ENCODE measurements at regions not wholly inside any gene's neighbourhood (a gene's known extent, or its start where the extent isn't known, plus 50 kb on each side); places are given as distances from the start of the nearest gene placed in this dataset.

DNA sequence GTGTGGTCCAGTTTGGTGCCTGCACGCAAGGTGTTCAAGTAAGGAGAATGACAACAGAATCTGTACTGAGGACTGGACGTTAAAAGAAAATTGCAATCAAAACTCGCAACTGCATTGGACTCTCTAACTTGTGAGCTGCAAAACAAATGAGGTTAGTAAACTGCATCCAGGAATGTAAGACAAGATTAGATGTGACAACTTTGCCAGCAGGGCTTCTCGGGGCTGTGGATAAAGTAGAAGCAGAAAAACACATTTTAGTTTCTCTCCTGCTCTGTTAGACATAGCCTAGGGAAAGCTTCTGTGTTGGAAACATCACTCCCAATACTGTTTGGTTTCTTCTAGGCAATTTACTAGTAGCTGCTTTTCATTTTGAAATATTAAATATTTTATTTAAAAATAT lies 338.2 kb upstream of the NAV3 start:
- DNase-seq (ENCODE audit: low spot score) = no peak

DNA sequence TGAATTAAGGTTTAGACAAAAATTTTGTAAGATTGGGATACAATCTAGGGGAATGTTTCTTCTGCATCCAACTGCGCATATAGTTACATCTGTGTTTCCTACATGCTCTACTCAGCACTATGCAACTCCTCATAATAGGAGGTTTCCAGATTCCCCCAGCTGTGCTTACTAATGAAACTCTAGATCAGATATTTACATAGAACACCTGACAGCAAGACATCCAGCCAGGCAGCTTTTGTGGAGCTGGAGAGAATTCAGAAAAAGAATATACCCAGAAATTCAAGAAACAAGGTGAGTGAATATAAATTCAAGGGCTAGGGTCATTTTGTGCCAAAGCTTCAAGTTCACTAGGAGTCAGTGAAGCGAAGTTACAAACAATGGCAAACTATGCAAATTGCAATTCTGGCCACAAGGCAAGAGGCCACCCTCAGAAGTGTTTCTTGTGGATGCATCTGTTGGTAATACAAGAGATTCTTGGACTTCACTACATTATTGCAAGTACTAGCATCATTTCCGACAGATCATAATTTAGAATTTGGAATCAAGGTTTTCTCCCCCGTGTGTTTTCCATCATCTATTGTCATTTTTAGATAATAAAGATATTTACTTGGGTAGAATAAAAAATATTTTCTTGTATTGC lies 341.2 kb upstream of the NAV3 start:
- no peak for DNase-seq (ENCODE audit: low spot score)

DNA sequence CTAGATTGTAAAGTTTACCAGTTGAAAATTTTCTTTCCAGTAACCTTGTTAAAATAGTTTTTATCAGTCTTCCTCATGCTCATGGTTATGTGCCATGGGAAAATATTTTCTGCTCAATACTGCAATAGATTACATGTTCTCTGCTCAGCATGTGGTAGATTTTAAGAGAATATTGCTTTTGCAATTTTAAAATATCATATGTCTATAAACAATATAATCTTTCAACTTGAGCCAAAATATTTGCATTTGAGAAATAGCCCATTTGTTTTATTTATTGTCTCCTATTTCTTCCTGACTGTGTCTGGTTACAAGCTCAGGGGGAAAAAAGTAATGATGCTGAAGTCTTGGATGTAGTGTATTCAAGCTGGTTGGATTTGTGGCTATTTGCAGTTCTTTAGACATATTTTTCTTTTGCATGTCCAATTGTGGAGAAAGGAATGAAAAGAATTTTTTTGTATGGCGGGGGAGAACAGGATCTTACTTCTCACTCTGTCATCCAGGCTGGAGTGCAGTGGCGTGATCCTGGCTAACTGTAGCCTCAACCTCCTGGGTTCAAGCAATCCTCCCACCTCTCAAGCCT lies 342.6 kb upstream of the NAV3 start:
- peak; percentile 68 for DNase-seq (ENCODE audit: low spot score)

DNA sequence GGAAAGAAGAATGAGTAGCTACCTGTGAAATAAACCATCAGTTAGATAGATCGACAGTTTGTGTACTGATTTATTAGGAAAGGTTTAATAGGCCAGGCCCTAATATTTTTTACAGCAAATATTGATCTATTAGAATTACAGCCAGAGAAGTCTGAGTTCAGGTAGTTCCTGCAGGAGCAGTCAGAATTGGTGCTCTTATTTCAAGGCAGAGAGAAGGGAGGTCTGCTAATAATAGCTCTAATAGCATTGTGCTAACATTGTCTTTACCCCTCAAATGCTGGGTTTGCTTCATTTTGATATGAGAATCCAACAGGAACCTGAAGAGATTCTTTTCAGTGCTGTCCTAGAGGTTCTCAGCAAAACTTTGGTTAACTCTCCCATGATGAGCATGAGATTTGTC lies 343.8 kb upstream of the NAV3 start:
- DNase-seq (ENCODE audit: low spot score) = no peak

DNA sequence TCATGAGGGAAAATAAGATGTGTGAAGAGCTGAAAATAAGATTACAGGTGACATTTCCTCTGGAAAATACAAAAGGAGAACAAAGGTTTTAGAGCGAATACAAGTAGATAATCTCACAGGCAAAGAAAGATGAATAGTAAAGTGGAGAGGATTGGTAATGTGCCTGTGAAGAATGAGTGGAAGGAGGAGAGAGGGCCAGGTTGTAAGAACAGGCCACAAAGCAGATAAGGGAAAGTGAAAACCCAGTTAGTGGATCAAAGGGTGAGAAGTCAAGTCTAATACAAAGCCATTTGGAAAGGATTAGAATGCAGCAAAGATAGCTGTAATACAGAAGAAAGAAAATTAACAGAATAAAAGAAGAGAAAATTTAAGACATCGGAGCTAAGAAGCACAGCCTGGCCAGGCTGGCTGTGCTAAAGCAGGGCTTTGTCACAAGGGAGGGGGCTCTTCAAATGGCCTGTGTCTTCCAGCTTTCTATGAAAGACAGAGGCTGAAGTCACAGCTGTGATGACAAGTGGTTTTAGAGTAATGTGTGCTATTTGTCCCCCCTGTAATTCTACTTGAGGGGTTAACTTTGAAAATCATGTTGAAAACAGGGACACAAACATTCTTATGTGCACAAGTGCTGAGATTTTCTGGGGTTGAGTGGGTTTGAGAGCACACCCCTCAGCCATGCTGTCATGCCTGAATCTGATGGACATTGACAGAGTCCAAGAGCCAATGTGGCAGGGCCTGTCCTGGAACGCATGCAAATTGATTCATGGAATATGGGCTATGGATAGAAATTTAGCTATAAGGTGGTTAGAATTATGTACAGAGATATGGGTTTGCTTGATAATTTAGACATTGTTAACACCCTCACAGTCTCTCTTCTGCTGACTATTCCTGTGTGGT lies 344.5 kb upstream of the NAV3 start:
- DNase-seq (ENCODE audit: low spot score) = no peak

DNA sequence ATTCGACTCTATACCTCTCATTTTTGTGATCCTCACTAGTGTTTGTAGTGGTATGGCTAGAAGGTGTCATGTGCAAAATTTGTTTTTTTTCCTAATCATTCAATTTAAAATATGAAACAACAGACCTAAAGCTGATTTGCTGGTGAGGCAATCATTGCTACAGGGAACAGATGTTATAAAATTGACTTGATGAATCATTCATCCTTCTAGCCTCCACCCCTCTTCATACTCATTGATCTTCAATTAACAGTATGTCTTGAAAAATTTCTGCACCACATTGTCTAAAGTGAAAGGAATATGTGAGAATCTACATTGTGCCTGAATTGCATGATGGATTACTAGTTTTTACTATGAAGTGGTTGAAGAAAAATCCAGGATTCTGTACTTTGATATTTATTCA lies 349.0 kb upstream of the NAV3 start:
- peak; percentile 15 for DNase-seq (ENCODE audit: low spot score)

DNA sequence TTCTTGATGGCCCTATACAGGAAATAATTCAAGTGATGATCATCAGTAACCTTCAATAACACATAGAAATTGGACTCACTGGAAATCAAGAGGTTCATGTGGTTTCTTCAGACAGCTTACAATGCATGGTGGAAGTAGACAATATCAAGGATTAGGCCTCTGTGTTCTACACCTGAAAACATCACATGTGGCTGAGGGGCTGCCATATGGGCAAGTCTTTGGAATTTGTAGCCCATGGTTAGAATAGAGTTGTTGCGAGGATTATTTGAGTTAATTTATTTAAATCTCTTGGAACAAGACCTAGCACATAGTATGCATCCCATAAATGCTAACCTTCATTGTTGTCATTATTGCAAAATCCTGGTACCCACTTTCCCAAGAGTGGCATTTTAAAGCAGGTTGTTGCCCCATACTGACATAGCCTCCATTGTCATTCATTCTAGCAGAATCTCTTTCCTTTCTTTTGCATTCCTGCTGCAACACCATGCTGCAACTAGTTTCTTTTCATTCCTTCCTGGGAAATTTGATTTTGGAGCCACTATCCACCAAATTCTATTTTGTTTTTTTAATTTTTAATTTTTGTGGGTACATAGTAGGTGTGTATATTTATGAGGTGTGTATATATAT lies 352.7 kb upstream of the NAV3 start:
- no peak for DNase-seq (ENCODE audit: low spot score)

DNA sequence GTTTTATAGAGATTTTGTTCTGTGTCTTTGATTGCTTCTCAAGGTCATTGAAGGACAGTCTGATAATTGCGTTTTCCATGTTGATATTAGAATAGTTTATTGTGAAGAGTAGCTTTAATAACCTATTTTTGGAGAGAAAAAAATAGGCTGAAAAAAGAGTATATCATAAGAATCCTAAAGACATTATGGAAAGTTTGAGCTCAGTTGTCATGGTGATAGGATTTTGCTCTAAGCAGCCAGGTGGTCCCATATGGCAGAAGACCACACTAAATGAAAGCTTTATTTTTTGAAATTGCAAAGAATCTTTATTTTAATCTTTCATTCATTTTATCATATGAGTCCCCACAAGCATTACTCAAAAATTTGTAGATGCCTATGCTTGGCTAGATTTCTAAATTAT lies 358.9 kb upstream of the NAV3 start:
- no peak for DNase-seq (ENCODE audit: low spot score)

DNA sequence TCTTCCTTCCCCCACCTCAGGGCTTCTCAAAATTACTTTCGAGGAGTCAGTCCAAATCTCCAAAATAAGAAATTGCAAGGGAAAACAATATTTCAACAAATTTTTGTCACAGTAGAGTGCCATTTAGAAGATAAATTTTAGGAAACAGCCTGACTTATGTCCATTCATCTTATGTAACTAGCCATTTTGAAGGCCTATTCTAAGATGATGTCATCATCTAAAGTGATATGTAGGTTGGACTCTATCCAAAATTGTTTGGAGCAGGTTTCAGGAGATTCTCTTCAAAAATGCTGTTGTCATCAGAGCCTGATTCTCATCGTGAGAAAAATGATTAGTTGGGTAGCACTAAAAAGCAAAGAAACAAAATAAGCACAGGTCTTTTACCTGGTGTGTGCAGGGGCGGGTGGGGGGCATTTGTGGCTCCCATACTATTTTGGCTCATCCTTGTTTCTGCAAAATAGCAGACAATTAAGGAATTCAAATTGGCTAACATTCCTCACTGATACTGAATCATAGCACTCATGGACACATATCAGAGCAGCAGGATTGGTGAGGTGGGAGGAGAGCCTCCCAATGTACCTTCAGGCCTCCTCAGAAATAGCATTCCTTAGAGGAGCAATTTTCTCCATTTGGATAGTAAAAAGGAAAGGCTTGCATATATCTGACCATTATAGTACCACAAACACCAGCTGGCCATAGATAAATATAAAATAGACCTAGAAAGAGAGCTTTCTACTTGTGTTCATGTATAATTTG lies 360.9 kb upstream of the NAV3 start:
- DNase-seq (ENCODE audit: low spot score) = no peak

DNA sequence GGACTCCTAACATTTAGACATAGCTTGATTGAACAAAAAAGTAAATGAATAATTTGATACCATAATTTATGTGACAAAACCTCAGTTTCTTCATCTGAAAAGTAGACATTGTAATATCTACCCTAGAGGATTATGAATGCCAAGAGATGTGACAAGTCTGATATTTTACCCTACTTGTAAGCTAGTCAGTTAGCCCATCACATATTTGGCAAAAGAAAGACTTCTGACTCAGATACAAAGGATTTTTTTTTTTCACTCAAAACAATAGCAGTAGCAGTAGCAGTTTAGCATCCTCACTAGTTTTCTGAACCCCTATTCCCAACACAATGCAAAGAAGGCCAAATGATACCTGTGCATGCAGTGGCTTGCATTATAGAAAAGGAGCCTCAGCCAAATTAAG lies 377.3 kb upstream of the E2F7 start:
- DNase-seq (ENCODE audit: low spot score) = peak; percentile 23

DNA sequence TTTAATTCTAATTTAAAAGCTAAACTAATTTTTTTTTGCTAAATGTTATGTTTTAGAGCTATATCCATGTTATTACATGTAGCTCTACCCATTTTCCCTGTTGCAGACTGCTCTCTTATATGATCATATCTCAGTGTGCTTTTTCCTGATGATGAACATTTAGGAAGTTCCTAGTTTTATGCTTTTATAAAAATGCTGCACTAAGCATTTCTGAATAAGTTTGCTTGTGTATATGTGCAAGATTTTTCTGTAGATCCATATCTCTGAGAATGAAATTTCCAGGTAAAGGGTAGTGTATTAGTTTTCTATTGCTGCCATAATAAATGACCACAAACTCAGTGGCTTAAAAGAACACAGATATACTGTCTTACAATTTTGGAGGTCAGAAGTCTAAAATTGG lies 374.4 kb upstream of the E2F7 start:
- no peak for DNase-seq (ENCODE audit: low spot score)

DNA sequence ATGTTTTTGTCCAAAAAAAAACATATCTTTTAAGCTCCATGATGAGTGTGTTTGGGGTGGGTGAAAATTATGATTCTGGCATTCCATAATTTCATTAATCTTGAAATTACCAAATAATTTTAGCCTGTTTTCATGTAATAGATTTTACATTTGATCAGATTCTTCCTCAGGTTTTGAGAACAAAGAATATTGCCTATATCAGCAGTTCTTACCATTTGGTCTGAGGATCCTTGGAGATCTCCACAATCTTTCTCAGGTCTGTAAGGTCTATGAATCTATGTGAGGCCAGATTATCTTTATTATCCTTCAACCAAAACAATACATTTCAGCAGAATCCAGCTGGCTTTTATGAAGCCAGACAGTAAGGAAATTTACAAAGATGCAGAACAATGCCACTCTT lies 373.3 kb upstream of the E2F7 start:
- no peak for DNase-seq (ENCODE audit: low spot score)

DNA sequence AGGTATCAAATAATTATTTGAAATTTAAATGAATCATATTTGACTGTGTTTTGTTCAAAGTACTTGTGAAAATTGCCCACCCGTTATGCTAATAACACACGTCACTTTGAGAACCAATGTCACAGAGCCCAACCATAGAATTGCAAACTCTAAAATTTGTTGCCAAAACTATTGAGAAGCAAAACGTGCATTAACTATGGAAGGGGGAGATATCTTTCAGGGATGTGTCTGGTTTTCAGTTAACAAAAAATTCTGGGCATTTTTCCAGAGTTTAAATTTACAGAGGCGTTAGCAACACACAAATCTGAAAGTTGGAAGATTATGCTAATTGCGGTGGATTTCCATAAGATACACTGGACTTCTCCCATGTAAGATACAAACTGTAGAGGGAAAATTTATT lies 371.8 kb upstream of the E2F7 start:
- no peak for DNase-seq (ENCODE audit: low spot score)

DNA sequence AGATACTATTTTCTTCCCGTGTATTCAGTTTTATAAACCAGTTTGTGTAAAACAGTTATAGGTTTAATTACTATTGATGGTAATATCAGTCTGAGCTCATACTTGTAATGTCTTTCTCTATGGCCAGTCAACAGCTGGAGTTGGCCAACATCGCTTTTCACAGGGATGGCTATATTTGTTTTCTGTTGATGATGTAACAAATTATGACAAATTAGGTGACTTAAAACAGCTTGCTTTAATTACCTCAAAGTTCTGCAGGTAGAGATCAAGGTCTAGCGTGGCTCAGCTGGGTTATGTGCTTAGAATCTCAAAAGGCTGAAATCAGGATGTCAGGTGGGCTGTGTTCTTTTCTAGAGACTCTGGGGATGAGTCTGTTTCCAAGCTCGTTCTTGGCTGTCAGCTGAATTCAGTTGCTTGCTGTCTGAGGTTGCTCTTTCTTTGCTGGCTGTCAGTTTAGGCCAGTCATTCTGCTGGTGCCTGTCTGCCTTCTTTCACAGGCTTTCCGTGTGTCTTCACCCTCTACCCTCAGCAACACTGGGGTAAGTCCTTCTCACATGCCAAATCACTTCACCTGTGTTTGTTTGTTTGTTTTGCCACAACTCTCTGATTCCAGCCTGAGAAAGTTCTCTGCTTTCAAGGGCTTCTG lies 370.2 kb upstream of the E2F7 start:
- DNase-seq (ENCODE audit: low spot score) = no peak

DNA sequence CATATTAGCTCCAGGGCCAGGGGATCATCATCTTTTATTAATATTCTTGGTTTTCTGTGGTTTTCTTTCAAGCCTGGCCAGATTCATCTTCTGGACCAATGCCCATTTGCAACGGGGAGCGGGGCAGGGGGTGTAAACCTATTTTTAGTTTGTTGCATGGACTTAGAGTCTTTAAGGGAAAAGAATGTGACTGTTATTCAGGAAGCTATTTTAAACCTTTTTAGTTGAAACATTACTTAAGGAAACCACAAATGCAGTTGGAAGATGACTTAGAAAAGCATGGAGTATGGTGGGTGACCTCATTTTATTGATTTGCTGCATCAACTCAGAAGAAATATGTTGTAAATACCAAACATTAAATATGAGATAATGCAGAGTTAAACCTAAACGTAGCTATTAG lies 368.4 kb upstream of the E2F7 start:
- DNase-seq (ENCODE audit: low spot score) = peak; percentile 22

DNA sequence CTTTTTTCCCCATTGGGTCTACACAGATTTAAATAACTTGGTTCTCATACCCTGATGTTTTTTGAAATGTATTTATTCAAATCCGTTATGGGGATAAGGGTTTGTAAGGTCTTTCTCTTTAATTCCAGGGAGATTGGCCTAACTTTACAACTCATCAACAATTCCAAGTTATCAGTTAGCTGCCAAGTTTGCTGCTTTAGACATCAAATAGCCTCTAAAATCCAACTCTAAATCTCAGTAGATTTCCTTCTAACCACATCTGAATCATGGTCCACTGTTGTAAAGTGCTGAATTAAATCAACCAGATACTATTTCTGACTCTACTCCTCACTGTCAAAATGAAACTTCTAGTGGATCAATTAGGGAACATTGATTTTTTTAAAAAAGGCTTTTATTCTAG lies 364.1 kb upstream of the E2F7 start:
- no peak for DNase-seq (ENCODE audit: low spot score)

DNA sequence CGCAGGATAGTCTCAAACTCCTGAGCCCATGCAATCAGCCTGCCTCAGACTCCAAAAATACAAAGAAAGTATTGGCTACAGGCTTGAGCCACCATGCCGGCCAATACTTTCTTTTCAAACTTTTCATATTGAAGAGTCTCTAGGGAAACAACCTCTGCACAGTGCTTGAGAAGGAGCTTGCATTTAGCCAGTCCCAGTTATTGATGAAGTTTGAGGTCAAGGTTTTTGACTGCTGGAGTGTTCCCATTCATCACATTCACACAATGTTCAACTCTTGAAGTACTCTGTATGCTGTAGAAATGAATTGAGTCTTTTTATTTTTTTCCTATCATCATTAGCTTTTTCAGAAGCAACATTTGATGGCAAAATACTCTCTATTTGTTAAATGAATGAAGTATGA lies 355.8 kb upstream of the E2F7 start:
- DNase-seq (ENCODE audit: low spot score) = no peak

DNA sequence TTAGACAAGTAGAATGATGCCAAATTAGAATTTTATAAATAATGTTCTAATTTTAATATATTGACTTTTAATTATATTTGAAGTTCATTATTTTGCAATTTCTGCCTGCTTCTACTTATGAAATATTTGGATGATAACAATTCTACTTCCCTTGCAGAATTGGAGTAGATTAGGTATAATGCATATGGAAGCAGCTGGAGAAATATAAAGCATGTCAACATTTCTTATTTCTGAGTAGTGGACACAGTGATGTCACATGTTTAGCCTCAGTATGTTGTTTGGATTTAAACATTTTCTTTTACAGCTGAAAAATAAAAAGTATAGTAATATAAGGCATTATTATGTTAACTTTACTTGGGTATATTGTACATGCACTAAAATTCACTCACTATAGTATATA lies 344.2 kb upstream of the E2F7 start:
- no peak for DNase-seq (ENCODE audit: low spot score)

DNA sequence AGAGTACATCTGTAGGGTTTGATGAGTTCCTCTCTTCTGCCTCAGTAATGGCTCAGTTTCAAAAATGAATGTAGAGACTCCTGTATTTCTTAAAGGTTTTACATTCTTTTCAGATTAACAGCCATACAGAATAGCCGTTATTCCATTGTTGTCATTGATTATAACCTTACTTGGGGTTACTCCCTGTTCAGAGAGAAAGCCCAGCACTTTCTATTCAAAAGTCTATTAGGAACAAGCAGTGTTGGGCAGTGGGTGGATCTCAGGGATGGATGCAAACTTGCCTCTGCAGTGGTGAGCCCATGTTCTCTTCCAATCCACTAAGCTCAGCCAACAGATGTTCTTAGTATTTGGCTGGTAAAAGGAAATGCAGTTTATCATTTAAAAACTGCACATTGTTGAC lies 342.6 kb upstream of the E2F7 start:
- DNase-seq (ENCODE audit: low spot score) = peak; percentile 22

DNA sequence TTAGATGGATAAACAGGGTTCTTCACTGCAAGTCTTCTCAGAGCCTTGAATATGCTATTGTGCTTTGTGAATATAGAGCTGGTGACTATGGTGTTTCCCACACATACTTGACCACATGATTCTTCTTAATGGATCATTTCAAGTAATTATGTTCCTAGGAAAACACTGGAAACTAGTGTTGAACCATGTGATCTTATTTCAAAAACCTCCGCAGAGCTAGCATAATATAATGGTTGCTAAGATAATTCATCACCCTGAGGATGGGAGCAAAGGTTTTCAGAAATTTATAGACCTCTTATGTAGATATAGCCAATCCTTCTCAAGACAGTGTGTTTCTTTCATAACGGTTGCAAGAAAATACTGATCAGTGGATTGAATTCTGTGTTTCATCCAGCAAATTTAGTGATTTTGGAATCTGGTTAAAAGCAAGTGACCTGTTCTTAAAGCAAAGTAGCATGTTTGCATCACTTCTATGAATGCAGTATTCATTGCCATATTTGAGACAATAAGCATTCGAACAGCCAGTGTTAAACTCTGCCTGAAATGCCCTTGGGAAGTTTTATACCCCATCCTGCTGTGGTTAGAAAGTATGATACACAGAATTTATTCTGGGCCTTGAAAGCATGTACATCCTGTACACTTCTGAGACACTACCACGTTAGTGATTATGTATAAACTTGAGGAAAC lies 341.0 kb upstream of the E2F7 start:
- no peak for DNase-seq (ENCODE audit: low spot score)

DNA sequence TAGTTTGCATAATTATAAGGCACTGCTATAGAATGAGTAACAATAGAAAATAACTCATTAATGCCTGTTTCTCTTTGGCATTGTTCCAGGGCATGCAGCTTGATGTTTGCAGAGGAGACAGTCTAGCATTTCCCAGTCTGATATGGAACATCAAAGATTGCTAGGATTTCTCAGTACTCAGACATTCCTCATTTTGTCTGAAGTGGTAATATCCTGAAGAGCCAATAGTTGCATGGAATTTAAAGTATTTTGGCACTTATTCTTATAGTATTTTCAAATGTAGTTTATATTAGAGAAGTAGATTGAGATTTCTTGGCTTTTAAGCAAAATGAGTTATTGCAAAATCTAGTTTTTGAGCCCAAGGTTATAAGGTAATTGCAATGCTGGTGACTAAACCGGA lies 337.3 kb upstream of the E2F7 start:
- DNase-seq (ENCODE audit: low spot score) = peak; percentile 59
